Upper lobe of left lung (tissue), 4 donors: ENCODE measurements at regions not wholly inside any gene's neighbourhood (a gene's known extent, or its start where the extent isn't known, plus 50 kb on each side); places are given as distances from the start of the nearest gene placed in this dataset.

Experiments
- CTCF ChIP-seq, 6 experiments: fragments of 450-650 bp in 4 of 6; fragments of 200-600 bp in 2 of 6; sonication (generic) in 2 of 6; IDR thresholded peaks; one replicate each; pipeline ENCODE4 v1.5.1; 2016 to 2019; ENCODE audit warnings: antibody characterized with exemption in 6 of 6
- POLR2A ChIP-seq, 4 donors: fragments of 450-650 bp; IDR thresholded peaks; one replicate each; pipeline ENCODE4 v1.5.1; 2016 to 2017; ENCODE audit warnings: antibody characterized with exemption in 4 of 4, mild to moderate bottlenecking in 2 of 4
- POLR2AphosphoS5 ChIP-seq, 2 donors: sonication (generic); formaldehyde crosslinking; IDR thresholded peaks; one replicate each; pipeline ENCODE4 v1.5.1; 2017; ENCODE audit warnings: antibody characterized with exemption in 2 of 2

GRCh38 chr3:16058521-16058920 lies 116.0 kb upstream of the GALNT15 start:
- TF ChIP-seq CTCF (IDR thresholded peaks at IDR 0.05) = no peak
- no peak for TF ChIP-seq POLR2AphosphoS5 (IDR thresholded peaks at IDR 0.05)
- TF ChIP-seq POLR2A (IDR thresholded peaks at IDR 0.05) = no peak
